Breast epithelium (tissue), 3 donors: ENCODE measurements at regions not wholly inside any gene's neighbourhood (a gene's known extent, or its start where the extent isn't known, plus 50 kb on each side); places are given as distances from the start of the nearest gene placed in this dataset.

Experiments
- POLR2A ChIP-seq: fragments of 450-650 bp; IDR thresholded peaks from one replicate; pipeline ENCODE4 v1.6.1; 2016; ENCODE audit warnings: antibody characterized with exemption, mild to moderate bottlenecking, moderate library complexity
- POLR2AphosphoS5 ChIP-seq, 3 donors: sonication (generic); formaldehyde crosslinking; IDR thresholded peaks; one replicate each; pipeline ENCODE4 v1.6.1; 2017; ENCODE audit warnings: antibody characterized with exemption in 3 of 3
- TF ChIP-seq, protein P1 (sequence below), 3 donors: fragments of 450-650 bp; IDR thresholded peaks; one replicate each; pipeline ENCODE4 v1.5.1; 2016 to 2017; ENCODE audit warnings: antibody characterized with exemption in 3 of 3, mild to moderate bottlenecking in 3 of 3, moderate library complexity in 3 of 3

DNA sequence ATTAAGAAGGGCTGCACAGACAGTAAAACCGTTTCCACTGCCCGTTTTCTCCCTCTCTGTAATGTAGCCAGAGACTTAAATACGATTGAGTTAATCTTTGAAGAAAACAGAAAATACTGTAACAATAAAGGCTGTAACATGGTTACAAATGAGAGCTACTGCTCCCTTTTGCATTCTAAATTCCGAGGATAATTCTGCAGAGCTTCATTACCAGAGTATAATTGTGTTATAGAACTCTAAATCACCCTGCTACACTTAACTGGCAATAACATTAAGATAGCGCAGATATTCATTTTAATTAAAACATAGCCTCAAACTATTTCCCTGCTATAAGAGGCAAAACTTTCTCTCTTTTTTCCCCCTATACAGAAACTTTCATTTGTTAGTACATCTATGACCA lies 283.7 kb upstream of the BRINP1 start:
- TF ChIP-seq, protein P1, sequence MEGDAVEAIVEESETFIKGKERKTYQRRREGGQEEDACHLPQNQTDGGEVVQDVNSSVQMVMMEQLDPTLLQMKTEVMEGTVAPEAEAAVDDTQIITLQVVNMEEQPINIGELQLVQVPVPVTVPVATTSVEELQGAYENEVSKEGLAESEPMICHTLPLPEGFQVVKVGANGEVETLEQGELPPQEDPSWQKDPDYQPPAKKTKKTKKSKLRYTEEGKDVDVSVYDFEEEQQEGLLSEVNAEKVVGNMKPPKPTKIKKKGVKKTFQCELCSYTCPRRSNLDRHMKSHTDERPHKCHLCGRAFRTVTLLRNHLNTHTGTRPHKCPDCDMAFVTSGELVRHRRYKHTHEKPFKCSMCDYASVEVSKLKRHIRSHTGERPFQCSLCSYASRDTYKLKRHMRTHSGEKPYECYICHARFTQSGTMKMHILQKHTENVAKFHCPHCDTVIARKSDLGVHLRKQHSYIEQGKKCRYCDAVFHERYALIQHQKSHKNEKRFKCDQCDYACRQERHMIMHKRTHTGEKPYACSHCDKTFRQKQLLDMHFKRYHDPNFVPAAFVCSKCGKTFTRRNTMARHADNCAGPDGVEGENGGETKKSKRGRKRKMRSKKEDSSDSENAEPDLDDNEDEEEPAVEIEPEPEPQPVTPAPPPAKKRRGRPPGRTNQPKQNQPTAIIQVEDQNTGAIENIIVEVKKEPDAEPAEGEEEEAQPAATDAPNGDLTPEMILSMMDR (IDR thresholded peaks at IDR 0.05) = no peak
- TF ChIP-seq POLR2AphosphoS5 (IDR thresholded peaks at IDR 0.05) (no peak), POLR2A (no peak)
